ENCODE measurements at regions not wholly inside any gene's neighbourhood (a gene's known extent, or its start where the extent isn't known, plus 50 kb on each side); places are given as distances from the start of the nearest gene placed in this dataset.
A peak's percentile ranks its signal among the peaks of the same experiment; 100 is the strongest.

- Mint-ChIP-seq H3K27me3 (ENCODE audit: low read depth) (no peaks in the 10 kb centered on the region), H3K4me3 (no peak overlapping the region), H3K9me3 (peaks cover 0 to 2% of the 10 kb centered on the region in 2 donors), H3K27ac (no peak overlapping the region), H3K4me1 (ENCODE audit: low read depth) (peaks cover 18% of the 10 kb centered on the region), H3K36me3 (ENCODE audit: insufficient read depth in 2 of 2) (no peaks in the 10 kb centered on the region)
- ATAC-seq (replicated peaks in 1 of 2) = no peak
- DNase-seq = no peak
Measured at GRCh38 chr10:4016214-4016740, 231.3 kb upstream of the KLF6 start.

- peak; percentile 91 to 93 for ATAC-seq (replicated peaks in 1 of 2)
Measured at GRCh38 chr10:4013651-4014121, 228.7 kb upstream of the KLF6 start.

GRCh38 chr10:4012848-4013247 is 227.8 kb upstream of the KLF6 start:
- H3K36me3 Mint-ChIP-seq (ENCODE audit: insufficient read depth in 2 of 2) = no peaks in the 10 kb centered on the region
- no peaks in the 10 kb centered on the region for H3K9me3 Mint-ChIP-seq
- H3K27me3 Mint-ChIP-seq (ENCODE audit: low read depth) = no peaks in the 10 kb centered on the region
- peak overlapping the region; percentile 14 for H3K27ac Mint-ChIP-seq
- H3K4me1 Mint-ChIP-seq (ENCODE audit: low read depth) = peaks cover 11% of the 10 kb centered on the region
- no peak overlapping the region for H3K4me3 Mint-ChIP-seq
- ATAC-seq (replicated peaks in 1 of 2) = no peak
- DNase-seq = no peak

More at GRCh38 chr10:4013651-4014121, 228.7 kb upstream of the KLF6 start:
- Mint-ChIP-seq H3K27me3 (ENCODE audit: low read depth) (no peaks in the 10 kb centered on the region), H3K36me3 (ENCODE audit: insufficient read depth in 2 of 2) (no peaks in the 10 kb centered on the region), H3K9me3 (no peaks in the 10 kb centered on the region), H3K4me3 (peak overlapping the region in 1 of 2 donors; percentile 53), H3K27ac (no peak overlapping the region), H3K4me1 (ENCODE audit: low read depth) (peaks cover 18% of the 10 kb centered on the region)
- DNase-seq = peak; percentile 74 to 80

DNA sequence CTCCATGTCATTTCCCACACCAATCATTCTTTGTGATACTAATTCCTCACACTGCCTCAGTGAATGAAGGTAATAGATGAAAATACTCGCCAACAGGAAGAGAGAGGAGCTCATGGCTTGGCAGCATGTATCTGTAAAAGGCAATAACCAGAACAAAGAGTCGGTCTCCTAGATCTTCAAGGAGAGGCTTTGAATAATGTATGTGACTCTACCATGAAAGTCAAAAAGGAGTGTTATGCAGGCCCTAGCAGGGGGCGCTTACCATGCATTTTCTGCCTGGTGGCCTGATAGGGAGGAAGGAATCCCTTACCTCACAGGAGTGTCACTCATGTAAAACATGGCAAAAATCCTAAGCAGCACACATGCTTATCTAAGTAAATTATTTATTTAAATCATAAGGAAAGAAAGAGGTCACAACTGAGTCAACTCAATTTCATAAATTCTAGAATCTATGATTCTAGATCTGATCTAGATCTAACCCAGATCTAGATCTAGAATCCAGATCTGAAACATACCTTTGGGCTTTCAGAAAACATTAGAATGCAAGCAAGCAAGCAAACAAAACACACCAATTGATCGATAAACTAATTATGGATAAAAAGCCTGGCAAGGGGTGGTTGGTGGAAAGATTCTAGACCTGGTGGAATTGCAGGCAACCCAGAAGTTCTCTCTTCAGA is 226.3 kb upstream of the KLF6 start:
- Mint-ChIP-seq H3K27me3 (ENCODE audit: low read depth) (no peaks in the 10 kb centered on the region), H3K27ac (no peak overlapping the region), H3K9me3 (no peaks in the 10 kb centered on the region), H3K36me3 (ENCODE audit: insufficient read depth in 2 of 2) (no peaks in the 10 kb centered on the region), H3K4me1 (ENCODE audit: low read depth) (peaks cover 9% of the 10 kb centered on the region), H3K4me3 (no peak overlapping the region)
- DNase-seq (no peak), ATAC-seq (replicated peaks in 1 of 2) (no peak)

- no peaks in the 10 kb centered on the region for H3K27me3 Mint-ChIP-seq (ENCODE audit: low read depth)
- no peak overlapping the region for H3K4me3 Mint-ChIP-seq
- no peaks in the 10 kb centered on the region for H3K9me3 Mint-ChIP-seq
- peaks cover 6% of the 10 kb centered on the region for H3K4me1 Mint-ChIP-seq (ENCODE audit: low read depth)
- DNase-seq (no peak), ATAC-seq (replicated peaks in 1 of 2) (no peak)
- H3K36me3 Mint-ChIP-seq (ENCODE audit: insufficient read depth in 2 of 2) = no peaks in the 10 kb centered on the region
- H3K27ac Mint-ChIP-seq = no peak overlapping the region
Measured at GRCh38 chr10:4008676-4009382, 223.8 kb upstream of the KLF6 start.

DNA sequence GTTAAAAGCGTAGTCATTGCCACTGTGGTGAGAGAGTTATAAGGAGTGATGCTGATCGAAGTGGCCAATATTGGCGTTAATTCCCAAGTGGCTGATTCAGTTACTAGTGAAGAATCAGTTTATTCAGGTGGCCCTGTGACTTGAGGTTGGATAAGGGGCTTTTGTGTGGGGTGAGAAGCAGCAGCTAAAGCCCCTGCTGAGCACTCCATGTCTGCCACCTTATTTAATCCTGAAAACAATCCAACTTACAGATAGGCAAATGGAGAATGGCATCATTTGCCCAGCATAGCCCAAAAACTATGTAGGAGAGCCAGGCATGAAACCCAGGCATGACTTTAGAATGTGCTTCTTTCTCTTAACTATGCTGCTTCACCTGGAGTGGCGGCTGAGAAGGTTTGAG is 222.8 kb upstream of the KLF6 start:
- Mint-ChIP-seq H3K9me3 (no peaks in the 10 kb centered on the region), H3K27me3 (ENCODE audit: low read depth) (no peaks in the 10 kb centered on the region), H3K27ac (no peak overlapping the region), H3K4me1 (ENCODE audit: low read depth) (no peaks in the 10 kb centered on the region), H3K4me3 (no peak overlapping the region), H3K36me3 (ENCODE audit: insufficient read depth in 2 of 2) (no peaks in the 10 kb centered on the region)
- DNase-seq (no peak), ATAC-seq (replicated peaks in 1 of 2) (no peak)

DNA sequence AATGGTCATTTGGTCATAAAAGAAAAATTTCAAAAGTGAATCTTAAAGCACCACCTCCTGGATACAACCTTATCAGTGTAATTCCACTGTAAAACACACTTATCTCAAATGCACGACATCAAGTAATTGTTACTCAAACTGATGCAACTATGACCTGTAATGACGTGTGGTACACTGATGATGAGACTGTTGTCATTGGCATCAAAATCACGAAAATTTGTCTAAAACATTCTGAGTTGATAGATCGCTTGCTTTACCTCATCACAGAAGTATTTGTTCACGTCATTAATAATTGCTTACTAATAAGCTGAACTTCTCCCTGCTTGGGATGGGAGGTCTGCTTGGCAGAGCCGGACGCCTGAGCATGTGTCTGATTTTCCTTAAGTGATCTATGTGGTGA is 221.8 kb upstream of the KLF6 start:
- H3K4me3 Mint-ChIP-seq = no peak overlapping the region
- H3K4me1 Mint-ChIP-seq (ENCODE audit: low read depth) = no peaks in the 10 kb centered on the region
- ATAC-seq (replicated peaks in 1 of 2) (no peak), DNase-seq (no peak)
- H3K36me3 Mint-ChIP-seq (ENCODE audit: insufficient read depth in 2 of 2) = no peaks in the 10 kb centered on the region
- H3K27me3 Mint-ChIP-seq (ENCODE audit: low read depth) = no peaks in the 10 kb centered on the region
- no peak overlapping the region for H3K27ac Mint-ChIP-seq
- no peaks in the 10 kb centered on the region for H3K9me3 Mint-ChIP-seq

GRCh38 chr10:4006051-4006450 is 221.0 kb upstream of the KLF6 start:
- no peaks in the 10 kb centered on the region for H3K27me3 Mint-ChIP-seq (ENCODE audit: low read depth)

GRCh38 chr10:4004990-4005389 is 220.0 kb upstream of the KLF6 start:
- DNase-seq (no peak), ATAC-seq (replicated peaks in 1 of 2) (no peak)
- peaks cover 7% of the 10 kb centered on the region in 2 donors for H3K9me3 Mint-ChIP-seq
- H3K4me3 Mint-ChIP-seq = no peak overlapping the region
- peaks cover 10 to 11% of the 10 kb centered on the region in 2 donors for H3K36me3 Mint-ChIP-seq (ENCODE audit: insufficient read depth in 2 of 2)
- H3K4me1 Mint-ChIP-seq (ENCODE audit: low read depth) = no peaks in the 10 kb centered on the region
- no peaks in the 10 kb centered on the region for H3K27me3 Mint-ChIP-seq (ENCODE audit: low read depth)
- H3K27ac Mint-ChIP-seq = no peak overlapping the region

More at GRCh38 chr10:4006051-4006450, 221.0 kb upstream of the KLF6 start:
- no peak for DNase-seq
- Mint-ChIP-seq H3K27ac (no peak overlapping the region), H3K9me3 (peaks cover 2 to 3% of the 10 kb centered on the region in 2 donors), H3K36me3 (ENCODE audit: insufficient read depth in 2 of 2) (peaks cover 2 to 3% of the 10 kb centered on the region in 2 donors), H3K4me1 (ENCODE audit: low read depth) (no peaks in the 10 kb centered on the region), H3K4me3 (no peak overlapping the region)
- no peak for ATAC-seq (replicated peaks in 1 of 2)

DNA sequence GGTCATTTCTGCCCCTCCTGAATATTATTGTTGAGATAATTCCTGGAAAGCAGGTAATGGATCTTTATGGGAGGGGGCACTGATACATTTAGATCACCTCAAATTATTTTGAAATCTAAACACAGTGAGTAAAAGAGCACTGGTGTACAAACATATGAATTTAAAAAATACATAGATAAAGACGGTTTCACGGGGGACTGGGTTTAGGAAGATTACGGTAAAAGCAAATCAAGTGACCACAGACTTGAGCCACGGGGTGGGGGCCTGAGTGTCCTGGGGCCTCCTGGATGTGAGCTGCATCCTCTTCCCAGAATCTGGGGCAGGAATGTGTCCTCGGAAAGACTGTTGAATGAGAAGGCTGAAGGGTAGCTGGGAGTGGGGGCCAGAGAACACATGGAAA is 219.1 kb upstream of the KLF6 start:
- Mint-ChIP-seq H3K4me3 (no peak overlapping the region), H3K27ac (peak overlapping the region; percentile 15), H3K27me3 (ENCODE audit: low read depth) (no peaks in the 10 kb centered on the region), H3K36me3 (ENCODE audit: insufficient read depth in 2 of 2) (peaks cover 11 to 13% of the 10 kb centered on the region in 2 donors), H3K9me3 (peaks cover 8% of the 10 kb centered on the region in 2 donors), H3K4me1 (ENCODE audit: low read depth) (no peaks in the 10 kb centered on the region)
- DNase-seq (no peak), ATAC-seq (replicated peaks in 1 of 2) (no peak)

DNA sequence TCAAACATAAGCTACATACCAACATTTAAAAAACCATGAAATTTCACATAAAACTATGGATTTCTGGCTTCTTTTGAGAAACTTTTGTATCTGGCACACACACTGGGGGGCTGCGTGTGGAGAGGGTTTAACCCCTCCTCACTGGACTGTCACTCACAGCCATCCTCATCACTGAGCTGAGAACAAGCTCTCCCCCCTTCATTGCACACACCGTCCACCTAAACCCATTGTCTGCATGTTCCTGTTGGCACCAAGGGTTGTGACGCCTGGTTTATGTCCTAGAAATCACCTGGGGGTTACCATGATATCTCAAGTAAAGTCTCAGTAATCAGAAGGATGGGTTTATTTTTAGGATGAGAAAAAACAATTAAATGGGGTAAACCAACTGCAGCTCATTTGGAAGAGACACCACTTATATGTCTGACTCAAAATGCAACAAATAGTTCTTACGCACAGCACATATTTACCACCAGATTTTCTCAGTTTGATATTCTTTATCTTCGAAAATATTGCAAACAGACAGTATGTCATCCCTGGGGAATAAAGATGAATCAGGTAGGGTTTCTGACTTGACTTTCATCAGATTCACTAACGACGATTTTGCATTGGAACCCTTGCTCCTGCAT is 218.5 kb upstream of the KLF6 start:
- H3K4me1 Mint-ChIP-seq (ENCODE audit: low read depth) = no peaks in the 10 kb centered on the region

GRCh38 chr10:4001811-4002210 is 216.8 kb upstream of the KLF6 start:
- ATAC-seq (replicated peaks in 1 of 2) (no peak), DNase-seq (no peak)
- Mint-ChIP-seq H3K27me3 (ENCODE audit: low read depth) (no peaks in the 10 kb centered on the region), H3K4me3 (no peak overlapping the region), H3K4me1 (ENCODE audit: low read depth) (peaks cover 2% of the 10 kb centered on the region), H3K27ac (no peak overlapping the region), H3K9me3 (peaks cover 8 to 10% of the 10 kb centered on the region in 2 donors), H3K36me3 (ENCODE audit: insufficient read depth in 2 of 2) (peaks cover 13 to 14% of the 10 kb centered on the region in 2 donors)

More for the DNA sequence above, 218.5 kb upstream of the KLF6 start:
- peaks cover 8 to 10% of the 10 kb centered on the region in 2 donors for H3K9me3 Mint-ChIP-seq
- H3K4me3 Mint-ChIP-seq = no peak overlapping the region
- H3K27ac Mint-ChIP-seq = no peak overlapping the region
- DNase-seq (no peak), ATAC-seq (replicated peaks in 1 of 2) (peak in 1 of 2 donors; percentile 42)
- H3K27me3 Mint-ChIP-seq (ENCODE audit: low read depth) = no peaks in the 10 kb centered on the region
- H3K36me3 Mint-ChIP-seq (ENCODE audit: insufficient read depth in 2 of 2) = peaks cover 13 to 14% of the 10 kb centered on the region in 2 donors

- Mint-ChIP-seq H3K27ac (no peak overlapping the region), H3K4me3 (no peak overlapping the region), H3K27me3 (ENCODE audit: low read depth) (no peaks in the 10 kb centered on the region)
Measured at GRCh38 chr10:3999642-4000041, 214.6 kb upstream of the KLF6 start.

More at GRCh38 chr10:3999642-4000041, 214.6 kb upstream of the KLF6 start:
- DNase-seq (no peak), ATAC-seq (replicated peaks in 1 of 2) (no peak)
- peaks cover 8 to 10% of the 10 kb centered on the region in 2 donors for H3K9me3 Mint-ChIP-seq
- H3K4me1 Mint-ChIP-seq (ENCODE audit: low read depth) = peaks cover 12% of the 10 kb centered on the region
- H3K36me3 Mint-ChIP-seq (ENCODE audit: insufficient read depth in 2 of 2) = peaks cover 13 to 14% of the 10 kb centered on the region in 2 donors
